Ishikawa (cell line): ENCODE measurements at regions not wholly inside any gene's neighbourhood (a gene's known extent, or its start where the extent isn't known, plus 50 kb on each side); places are given as distances from the start of the nearest gene placed in this dataset.

Experiments used
- CEBPB ChIP-seq: IDR thresholded peaks from 2 replicates; pipeline ENCODE4 v1.6.1; 2012
- EP300 ChIP-seq: IDR thresholded peaks from 2 replicates; pipeline ENCODE4 v1.6.1; 2012; ENCODE audit warnings: borderline replicate concordance
- MAX ChIP-seq: IDR thresholded peaks from 2 replicates; pipeline ENCODE4 v1.6.1; 2012
- RAD21 ChIP-seq: IDR thresholded peaks from 2 replicates; pipeline ENCODE4 v1.6.1; 2012; ENCODE audit warnings: low read depth
- REST ChIP-seq: IDR thresholded peaks from 2 replicates; pipeline ENCODE4 v1.6.1; 2012; ENCODE audit warnings: low read depth, mild to moderate bottlenecking
- TEAD4 ChIP-seq: IDR thresholded peaks from 2 replicates; pipeline ENCODE4 v1.6.1; 2012
- YY1 ChIP-seq: IDR thresholded peaks from 2 replicates; pipeline ENCODE4 v1.6.1; 2012; ENCODE audit warnings: low read depth

- TF ChIP-seq CEBPB (no peak), YY1 (no peak), MAX (no peak), EP300 (no peak), RAD21 (no peak), REST (no peak), TEAD4 (no peak)
These were observed 146.8 kb downstream of the PTPRU start for GRCh38 chr1:29382851-29383745.
